ENCODE measurements at regions not wholly inside any gene's neighbourhood (a gene's known extent, or its start where the extent isn't known, plus 50 kb on each side); places are given as distances from the start of the nearest gene placed in this dataset.

DNA sequence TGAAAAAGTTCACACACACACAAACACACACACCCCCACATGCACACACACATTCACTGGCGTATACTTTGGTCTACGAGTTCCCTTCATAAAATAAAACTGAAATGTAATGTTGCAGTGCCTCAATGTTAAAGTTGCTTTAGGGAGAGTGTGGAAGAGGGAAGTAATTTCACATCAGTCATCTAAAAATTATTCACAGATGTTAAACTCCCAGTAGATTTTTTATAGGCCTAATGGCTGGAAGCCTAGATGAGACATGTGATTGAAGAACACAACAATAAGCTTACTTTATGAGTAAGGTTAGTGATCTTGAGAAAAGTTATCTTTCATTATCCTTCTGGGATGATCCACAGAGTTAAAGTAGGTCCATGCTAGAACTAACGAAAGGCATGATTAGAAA, 506.7 kb upstream of the CNTNAP5 start:
- Mint-ChIP-seq H3K9me3 (no peaks in the 10 kb centered on the region; the same call in 2 of the 3 replicates), H3K4me3 (no peak overlapping the region), H3K36me3 (ENCODE audit: low read depth) (no peaks in the 10 kb centered on the region), H3K4me1 (peaks cover 8% of the 10 kb centered on the region; the same call in 2 of the 3 replicates), H3K27me3 (ENCODE audit: insufficient read depth, low read depth, poor library complexity) (no peaks in the 10 kb centered on the region), H3K27ac (no peak overlapping the region)
- no peak for TF ChIP-seq EZH2phosphoT487 (IDR thresholded peaks at IDR 0.05; ENCODE audit: unreplicated experiment)
- no peak for TF ChIP-seq NANOG (IDR thresholded peaks at IDR 0.05; ENCODE audit: borderline replicate concordance)
- TF ChIP-seq EZH2 (IDR thresholded peaks at IDR 0.05; ENCODE audit: low read depth, unreplicated experiment): no peak
- TF ChIP-seq CREB1 (CRISPR knock-in tag; IDR thresholded peaks at IDR 0.05; ENCODE audit: low read depth): no peak
- Histone ChIP-seq H3K27ac (ENCODE audit: low read depth) (no peak overlapping the region), H3K27me3 (ENCODE audit: insufficient read depth) (no peaks in the 10 kb centered on the region), H3K4me1 (ENCODE audit: insufficient read depth) (peaks cover 15% of the 10 kb centered on the region), H3K36me3 (ENCODE audit: insufficient read depth) (peaks cover 4% of the 10 kb centered on the region; the same call in 1 of the 2 replicates), H4K20me1 (replicated peaks; ENCODE audit: insufficient read depth) (no peaks in the 10 kb centered on the region), H2AFZ (no peak overlapping the region), H3K4me3 (no peak overlapping the region), H3K79me2 (replicated peaks; ENCODE audit: insufficient read depth) (no peaks in the 10 kb centered on the region), H3F3A (replicated peaks; ENCODE audit: low read depth) (no peaks in the 10 kb centered on the region), H3K4me2 (no peak overlapping the region), H3K9me2 (ENCODE audit: insufficient read depth) (no peaks in the 10 kb centered on the region)
- ATAC-seq (no peak), DNase-seq (ENCODE audit: low spot score) (no peak)

GRCh38 chr2:123521854-123522253, 503.2 kb upstream of the CNTNAP5 start:
- Histone ChIP-seq H2AFZ (no peak overlapping the region), H3K36me3 (ENCODE audit: insufficient read depth) (peaks cover 8% of the 10 kb centered on the region; the same call in 1 of the 2 replicates), H3K4me1 (ENCODE audit: insufficient read depth) (no peaks in the 10 kb centered on the region), H3K4me2 (no peak overlapping the region), H3K9me2 (ENCODE audit: insufficient read depth) (no peaks in the 10 kb centered on the region), H3F3A (replicated peaks; ENCODE audit: low read depth) (no peaks in the 10 kb centered on the region), H3K27me3 (ENCODE audit: insufficient read depth) (no peaks in the 10 kb centered on the region), H3K27ac (ENCODE audit: low read depth) (no peak overlapping the region), H3K4me3 (no peak overlapping the region), H4K20me1 (replicated peaks; ENCODE audit: insufficient read depth) (no peaks in the 10 kb centered on the region), H3K79me2 (replicated peaks; ENCODE audit: insufficient read depth) (no peaks in the 10 kb centered on the region)
- Mint-ChIP-seq H3K27me3 (ENCODE audit: insufficient read depth, low read depth, poor library complexity) (peaks cover 2% of the 10 kb centered on the region), H3K36me3 (ENCODE audit: low read depth) (peaks cover 10% of the 10 kb centered on the region), H3K4me3 (no peak overlapping the region), H3K27ac (no peak overlapping the region), H3K9me3 (peaks cover 18% of the 10 kb centered on the region), H3K4me1 (no peaks in the 10 kb centered on the region)
- ATAC-seq: no peak
- no peak for DNase-seq (ENCODE audit: low spot score)
- no peak for TF ChIP-seq JUNB (IDR thresholded peaks at IDR 0.05; ENCODE audit: unreplicated experiment)
- no peak for TF ChIP-seq EZH2 (IDR thresholded peaks at IDR 0.05; ENCODE audit: low read depth, unreplicated experiment)
- no peak for TF ChIP-seq ZNF462 (CRISPR knock-in tag; IDR thresholded peaks at IDR 0.05)
- no peak for TF ChIP-seq CREB1 (CRISPR knock-in tag; IDR thresholded peaks at IDR 0.05; ENCODE audit: low read depth)
- TF ChIP-seq, protein P1, sequence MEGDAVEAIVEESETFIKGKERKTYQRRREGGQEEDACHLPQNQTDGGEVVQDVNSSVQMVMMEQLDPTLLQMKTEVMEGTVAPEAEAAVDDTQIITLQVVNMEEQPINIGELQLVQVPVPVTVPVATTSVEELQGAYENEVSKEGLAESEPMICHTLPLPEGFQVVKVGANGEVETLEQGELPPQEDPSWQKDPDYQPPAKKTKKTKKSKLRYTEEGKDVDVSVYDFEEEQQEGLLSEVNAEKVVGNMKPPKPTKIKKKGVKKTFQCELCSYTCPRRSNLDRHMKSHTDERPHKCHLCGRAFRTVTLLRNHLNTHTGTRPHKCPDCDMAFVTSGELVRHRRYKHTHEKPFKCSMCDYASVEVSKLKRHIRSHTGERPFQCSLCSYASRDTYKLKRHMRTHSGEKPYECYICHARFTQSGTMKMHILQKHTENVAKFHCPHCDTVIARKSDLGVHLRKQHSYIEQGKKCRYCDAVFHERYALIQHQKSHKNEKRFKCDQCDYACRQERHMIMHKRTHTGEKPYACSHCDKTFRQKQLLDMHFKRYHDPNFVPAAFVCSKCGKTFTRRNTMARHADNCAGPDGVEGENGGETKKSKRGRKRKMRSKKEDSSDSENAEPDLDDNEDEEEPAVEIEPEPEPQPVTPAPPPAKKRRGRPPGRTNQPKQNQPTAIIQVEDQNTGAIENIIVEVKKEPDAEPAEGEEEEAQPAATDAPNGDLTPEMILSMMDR (conservative IDR thresholded peaks at IDR 0.05; ENCODE audit: low read depth in 2 of 2): no peak
- TF ChIP-seq NANOG (IDR thresholded peaks at IDR 0.05; ENCODE audit: borderline replicate concordance): no peak
- TF ChIP-seq, protein P2, sequence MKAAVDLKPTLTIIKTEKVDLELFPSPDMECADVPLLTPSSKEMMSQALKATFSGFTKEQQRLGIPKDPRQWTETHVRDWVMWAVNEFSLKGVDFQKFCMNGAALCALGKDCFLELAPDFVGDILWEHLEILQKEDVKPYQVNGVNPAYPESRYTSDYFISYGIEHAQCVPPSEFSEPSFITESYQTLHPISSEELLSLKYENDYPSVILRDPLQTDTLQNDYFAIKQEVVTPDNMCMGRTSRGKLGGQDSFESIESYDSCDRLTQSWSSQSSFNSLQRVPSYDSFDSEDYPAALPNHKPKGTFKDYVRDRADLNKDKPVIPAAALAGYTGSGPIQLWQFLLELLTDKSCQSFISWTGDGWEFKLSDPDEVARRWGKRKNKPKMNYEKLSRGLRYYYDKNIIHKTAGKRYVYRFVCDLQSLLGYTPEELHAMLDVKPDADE (IDR thresholded peaks at IDR 0.05): no peak
- TF ChIP-seq STAT1 (IDR thresholded peaks at IDR 0.05; ENCODE audit: unreplicated experiment): no peak

Data from GM23338 (cell line).